NCI-H524 treated with DMSO at 0.1 percent for 48 hours (cell line): ENCODE measurements at regions not wholly inside any gene's neighbourhood (a gene's known extent, or its start where the extent isn't known, plus 50 kb on each side); places are given as distances from the start of the nearest gene placed in this dataset.

Experiments used
- DNase-seq: peaks from one replicate; lab custom pipeline; 2025; lab: John Stamatoyannopoulos, UW

DNA sequence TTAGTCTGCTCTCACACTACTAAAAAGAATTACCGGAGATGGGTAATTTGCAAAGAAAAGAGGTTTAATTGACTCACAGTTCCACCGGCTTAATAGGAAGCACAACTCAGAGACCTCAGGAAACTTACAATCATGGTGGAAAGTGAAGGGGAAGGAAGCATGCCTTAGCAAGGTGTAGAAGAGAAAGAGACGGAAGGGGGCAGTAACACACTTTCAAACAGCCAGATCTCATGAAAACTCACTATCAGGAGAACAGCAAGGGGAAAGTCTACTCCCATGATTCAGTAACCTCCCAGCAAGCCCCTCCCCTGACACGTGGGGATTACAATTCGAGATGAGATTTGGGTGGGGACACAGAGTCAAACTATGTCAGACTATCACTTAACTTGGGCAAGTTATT lies 236.6 kb upstream of the ANO3 start:
- DNase-seq, result no peak

DNA sequence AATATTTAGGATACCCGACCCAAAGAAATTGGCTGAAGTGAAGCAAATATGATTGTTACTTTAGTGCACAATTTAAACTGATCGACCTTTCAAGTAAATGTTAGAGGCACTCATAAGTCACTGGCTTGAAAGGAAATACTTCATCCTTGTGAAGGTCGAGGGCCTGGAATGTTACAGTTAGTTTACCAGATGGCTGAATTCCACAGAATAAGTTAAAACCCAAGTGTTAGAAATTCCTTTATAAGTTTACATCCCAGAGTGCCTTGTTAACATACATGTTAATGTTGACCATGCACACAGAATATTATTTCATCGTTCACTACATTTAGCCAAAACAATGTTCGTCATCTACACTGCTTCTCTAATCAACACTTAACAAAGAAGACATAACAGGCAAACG lies 235.5 kb upstream of the ANO3 start:
- no peak for DNase-seq

- DNase-seq, result no peak
Measured at GRCh38 chr11:26102325-26102724, 229.6 kb upstream of the ANO3 start.

DNA sequence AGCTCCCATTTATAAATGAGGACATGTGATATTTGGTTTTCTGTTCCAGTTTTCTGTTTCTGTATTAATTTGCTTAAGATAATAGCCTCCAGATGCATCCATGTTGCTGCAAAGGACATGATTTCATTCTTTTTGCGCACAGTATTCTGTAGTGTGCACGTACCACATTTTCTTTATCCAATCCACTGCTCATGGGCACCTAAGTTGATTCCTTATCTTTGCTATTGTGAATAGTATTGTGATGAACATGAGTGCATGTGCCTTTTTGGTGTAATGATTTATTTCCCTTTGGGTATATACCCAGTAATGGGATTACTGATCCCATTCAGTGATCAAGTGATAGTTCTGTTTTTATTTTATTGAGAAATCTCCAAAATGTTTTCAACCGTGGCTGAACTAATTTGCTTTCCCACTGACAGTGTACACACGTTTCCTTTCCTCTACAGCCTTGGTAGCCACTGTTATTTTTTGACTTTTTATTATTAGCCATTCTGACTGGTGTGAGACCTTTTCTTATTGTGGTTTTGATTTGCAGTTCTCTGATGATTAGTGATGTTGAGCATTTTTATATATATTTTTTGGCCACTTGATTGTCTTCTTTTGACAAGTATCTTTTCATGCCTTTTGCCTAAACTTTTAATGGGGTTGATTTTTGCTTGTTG lies 226.0 kb upstream of the ANO3 start:
- DNase-seq, result no peak

DNA sequence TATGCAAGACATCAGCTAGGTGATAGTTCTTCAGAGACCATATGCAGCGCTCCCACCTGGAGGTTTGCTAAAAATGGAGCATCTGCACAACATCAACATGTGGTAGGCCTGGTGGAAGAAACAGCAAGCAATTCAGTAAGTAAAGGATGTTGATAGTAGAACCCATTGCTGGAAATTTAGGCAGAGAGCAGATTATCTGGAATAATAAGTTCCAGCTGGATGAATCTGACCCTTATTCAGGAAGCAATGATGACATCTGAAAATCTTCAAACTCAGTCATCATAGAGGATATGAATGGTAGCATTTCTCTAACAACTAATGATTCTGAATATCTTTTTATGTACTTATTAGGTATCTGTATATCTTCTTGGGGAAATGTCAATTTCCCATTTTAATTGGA lies 225.2 kb upstream of the ANO3 start:
- DNase-seq, result no peak

- no peak for DNase-seq
Measured at GRCh38 chr11:26109658-26110368, 222.1 kb upstream of the ANO3 start.

DNA sequence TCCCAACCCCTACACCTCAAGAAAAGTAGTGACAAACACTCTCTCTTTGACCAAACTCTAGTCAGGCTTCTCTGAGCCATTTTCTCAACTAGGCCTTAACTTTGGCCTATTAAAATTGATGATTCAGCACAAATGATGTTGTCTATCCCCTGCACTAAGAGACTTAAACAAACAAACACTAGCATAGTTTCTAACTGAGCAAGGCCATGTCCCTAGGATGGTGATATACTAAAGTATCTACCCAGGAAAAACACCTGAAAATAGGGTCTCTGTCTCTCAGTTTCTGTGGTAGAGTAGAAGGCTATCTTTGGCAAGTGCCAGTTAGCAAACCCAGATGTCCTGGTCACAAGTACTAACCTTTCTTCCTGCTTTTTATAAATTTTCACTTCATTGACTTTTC lies 219.7 kb upstream of the ANO3 start:
- no peak for DNase-seq

DNA sequence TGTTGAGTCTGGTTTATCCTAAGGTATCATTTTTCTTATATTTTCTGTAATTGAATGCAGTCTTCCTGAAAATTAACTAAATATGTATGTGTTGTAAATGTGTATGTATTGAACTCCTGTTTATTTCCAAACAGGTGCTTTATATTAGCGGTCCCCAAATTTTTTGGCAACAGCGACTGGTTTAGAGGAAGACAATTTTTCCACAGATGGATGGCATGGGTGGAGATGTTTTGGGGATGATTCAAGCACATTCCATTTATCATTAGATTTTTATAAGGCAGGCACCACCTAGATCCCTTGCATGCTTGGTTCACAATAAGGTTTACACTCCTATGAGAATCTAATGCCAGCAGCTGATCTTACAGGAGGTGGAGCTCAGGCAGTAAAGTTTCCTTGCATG lies 210.5 kb upstream of the ANO3 start:
- DNase-seq, result no peak

GRCh38 chr11:26126741-26127140 lies 205.2 kb upstream of the ANO3 start:
- DNase-seq, result no peak

GRCh38 chr11:26127336-26127735 lies 204.6 kb upstream of the ANO3 start:
- no peak for DNase-seq

- no peak for DNase-seq
Measured at GRCh38 chr11:26131406-26131805, 200.5 kb upstream of the ANO3 start.

DNA sequence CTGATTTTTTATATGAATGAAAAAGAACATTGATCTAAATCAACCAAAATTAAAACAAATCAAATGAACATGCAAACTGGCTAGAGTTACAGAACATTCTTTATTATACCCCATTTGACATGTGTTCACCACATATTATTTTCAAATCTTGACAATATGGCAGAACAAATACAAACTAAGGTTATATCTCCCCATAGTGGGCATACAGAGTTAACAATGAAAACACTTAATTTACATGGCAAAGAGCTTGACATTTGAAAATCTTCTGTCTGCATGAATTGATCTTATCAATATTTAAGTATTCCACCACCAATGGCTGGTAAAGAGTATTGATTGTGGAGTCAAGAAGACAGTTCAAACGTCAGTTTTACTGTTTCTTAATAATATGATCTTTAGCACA lies 197.9 kb upstream of the ANO3 start:
- DNase-seq, result no peak

DNA sequence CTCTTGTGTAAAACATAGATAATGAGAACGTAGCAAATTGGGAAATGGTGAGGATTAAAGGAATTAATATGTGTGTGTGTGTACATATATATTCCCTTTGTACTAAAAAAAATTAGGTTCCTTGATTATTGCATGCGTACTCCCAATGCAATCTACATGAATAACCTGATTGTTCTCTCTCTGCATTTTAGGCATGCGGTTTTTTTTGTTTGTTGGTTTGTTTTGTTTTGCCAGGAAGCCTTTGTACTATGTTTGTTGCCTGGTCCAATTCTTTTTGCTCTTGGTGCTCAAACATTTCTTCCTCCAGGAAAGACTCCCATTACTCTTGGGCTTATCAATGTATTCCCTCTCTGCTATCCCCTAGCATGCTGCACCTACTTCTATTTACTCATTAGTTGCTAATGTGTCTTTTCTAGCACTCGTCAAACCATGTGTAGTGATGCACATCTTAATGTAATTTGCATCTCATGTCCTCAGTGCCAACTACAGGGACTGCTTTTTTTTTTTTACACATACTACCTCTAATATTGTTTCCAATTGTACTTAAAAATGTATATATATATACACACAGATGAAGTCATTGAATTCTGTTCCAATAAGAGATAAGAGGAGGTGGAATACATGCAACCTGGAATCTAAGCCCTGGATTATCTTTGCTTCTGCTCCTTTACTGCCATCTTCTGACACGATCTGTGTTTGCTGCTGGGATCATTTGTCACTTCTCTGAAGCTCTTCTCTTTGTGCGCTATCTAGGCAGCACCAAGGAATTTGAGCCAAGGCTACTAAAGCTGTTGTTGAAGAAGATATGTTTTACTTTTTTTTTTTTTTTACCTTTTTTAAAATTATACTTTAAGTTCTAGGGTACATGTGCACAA lies 197.2 kb upstream of the ANO3 start:
- DNase-seq, result peak; percentile 8

DNA sequence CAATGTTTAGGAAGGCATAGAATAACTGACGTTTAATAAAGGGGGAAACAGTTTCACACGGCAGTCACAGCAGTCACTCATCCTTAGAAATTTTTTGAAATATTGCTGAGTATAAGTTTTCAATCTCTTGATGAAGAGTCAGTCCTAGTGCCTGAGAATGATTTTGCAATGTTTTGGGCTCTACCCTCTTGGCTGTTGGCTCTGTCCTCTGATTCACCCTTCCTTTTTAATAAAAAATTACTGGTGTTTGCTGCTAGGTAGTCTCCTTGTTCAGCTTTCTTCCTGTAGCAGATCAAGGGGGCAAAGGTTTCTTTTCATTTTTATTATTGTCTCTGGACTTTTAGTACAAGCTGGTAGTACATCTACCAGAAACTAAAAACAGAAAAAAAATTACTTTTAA lies 194.3 kb upstream of the ANO3 start:
- no peak for DNase-seq

- no peak for DNase-seq
Measured at GRCh38 chr11:26142891-26143290, 189.0 kb upstream of the ANO3 start.

GRCh38 chr11:26143566-26144290 lies 188.2 kb upstream of the ANO3 start:
- no peak for DNase-seq

GRCh38 chr11:26144291-26144690 lies 187.6 kb upstream of the ANO3 start:
- no peak for DNase-seq

- no peak for DNase-seq
Measured at GRCh38 chr11:26144911-26145310, 187.0 kb upstream of the ANO3 start.

GRCh38 chr11:26149585-26149984 lies 182.3 kb upstream of the ANO3 start:
- DNase-seq, result no peak

DNA sequence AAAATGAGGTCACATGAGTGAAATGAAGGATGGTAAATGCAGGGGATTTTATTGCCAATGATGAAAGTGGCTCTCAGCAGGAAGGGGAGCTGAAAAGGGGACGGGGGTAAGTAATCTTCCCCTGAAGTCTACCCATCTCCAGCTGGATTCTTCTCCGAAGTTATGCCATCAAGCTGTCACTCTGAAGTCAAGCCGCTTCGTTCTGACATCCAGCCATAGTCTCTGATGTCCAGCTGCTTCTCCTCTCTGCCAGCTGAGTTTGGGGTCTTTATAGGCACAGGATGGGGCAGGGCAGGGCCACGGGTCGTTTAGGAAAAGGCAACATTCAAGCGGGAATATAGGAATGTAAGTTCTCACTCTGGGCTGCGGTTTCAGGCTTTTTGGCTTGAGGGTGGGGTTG lies 181.9 kb upstream of the ANO3 start:
- DNase-seq, result no peak

- no peak for DNase-seq
Measured at GRCh38 chr11:26158251-26158650, 173.7 kb upstream of the ANO3 start.

DNA sequence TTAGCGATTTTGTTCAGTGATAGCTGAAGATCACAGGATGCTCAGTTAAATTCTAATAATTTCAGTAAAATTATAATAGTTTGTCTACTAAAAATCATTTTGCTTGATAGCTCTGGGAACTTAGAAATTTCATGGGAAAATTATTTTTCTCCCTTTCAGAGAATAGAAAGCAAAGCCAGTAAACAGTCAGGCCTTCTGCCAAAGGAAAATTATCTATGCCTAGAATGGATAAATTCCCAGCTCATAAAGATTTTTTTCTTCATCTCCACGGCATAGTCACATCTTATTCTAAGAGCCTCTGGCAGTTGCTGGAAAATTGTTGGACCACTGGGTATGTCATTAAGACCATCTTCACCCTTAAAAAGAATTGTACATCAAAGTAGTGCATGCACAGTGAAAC lies 169.6 kb upstream of the ANO3 start:
- no peak for DNase-seq
